NT2/D1 (cell line): ENCODE measurements at regions not wholly inside any gene's neighbourhood (a gene's known extent, or its start where the extent isn't known, plus 50 kb on each side); places are given as distances from the start of the nearest gene placed in this dataset.
"Not testable (repeated sequence)": the region's sequence is repeated elsewhere in the genome, so short reads cannot be mapped to it uniquely, and the experiment has no call there.

Source experiments
- DNase-seq: peaks from one replicate; pipeline ENCODE4 v3.0.0-alpha.2; 2011; ENCODE audit warnings: low read depth, low spot score
- H3K27me3 ChIP-seq: 2 replicates; pipeline ENCODE4 v1.6.0; 2011; ENCODE audit warnings: mild to moderate bottlenecking; ENCODE audit not compliant: insufficient read length, insufficient read depth
- H3K36me3 ChIP-seq: 2 replicates; pipeline ENCODE4 v1.6.1; 2011; ENCODE audit warnings: mild to moderate bottlenecking, low read length, mixed read lengths; ENCODE audit not compliant: insufficient read depth, insufficient read length
- H3K4me1 ChIP-seq: 2 replicates; pipeline ENCODE4 v1.5.1; 2011; ENCODE audit not compliant: insufficient read depth, insufficient read length
- H3K4me3 ChIP-seq: 2 replicates; pipeline ENCODE4 v1.5.1; 2011; ENCODE audit warnings: low read depth; ENCODE audit not compliant: insufficient read length
- H3K9ac ChIP-seq: 2 replicates; pipeline ENCODE4 v1.6.0; 2011; ENCODE audit warnings: low read depth; ENCODE audit not compliant: insufficient read length
- H3K9me3 ChIP-seq: 2 replicates; pipeline ENCODE4 v1.5.1; 2011; ENCODE audit warnings: mild to moderate bottlenecking, low read length; ENCODE audit not compliant: insufficient read depth
- SUZ12 ChIP-seq: IDR thresholded peaks from 2 replicates; pipeline ENCODE4 v1.6.1; 2011; ENCODE audit not compliant: insufficient read length, insufficient read depth; ENCODE audit errors: extremely low read depth
- YY1 ChIP-seq: IDR thresholded peaks from 2 replicates; pipeline ENCODE4 v1.6.1; 2011; ENCODE audit not compliant: insufficient read length, insufficient read depth
- ZNF274 ChIP-seq: IDR thresholded peaks from 2 replicates; pipeline ENCODE4 v1.6.1; 2011; ENCODE audit warnings: mild to moderate bottlenecking, low read depth, low read length

GRCh38 chr9:65435464-65435863, 150.5 kb upstream of the FOXD4L5 start:
- H3K27me3 ChIP-seq = no peaks in the 10 kb centered on the region
- no peak for DNase-seq
- H3K36me3 ChIP-seq = no peaks in the 10 kb centered on the region
- TF ChIP-seq SUZ12 = no peak
- TF ChIP-seq ZNF274 = no peak
- TF ChIP-seq YY1 = no peak
- H3K9me3 ChIP-seq = peaks cover 8% of the 10 kb centered on the region; the same call in 1 of the 2 replicates
- no peak overlapping the region for H3K9ac ChIP-seq
- H3K4me3 ChIP-seq = no peak overlapping the region
- peaks cover 2% of the 10 kb centered on the region for H3K4me1 ChIP-seq

GRCh38 chr9:65432722-65433323, 147.8 kb upstream of the FOXD4L5 start:
- H3K9me3 ChIP-seq = peaks cover 8% of the 10 kb centered on the region; the same call in 1 of the 2 replicates
- no peaks in the 10 kb centered on the region for H3K36me3 ChIP-seq
- no peak overlapping the region for H3K9ac ChIP-seq
- H3K4me3 ChIP-seq = no peak overlapping the region
- no peak for DNase-seq
- H3K4me1 ChIP-seq = peaks cover 2% of the 10 kb centered on the region
- no peaks in the 10 kb centered on the region for H3K27me3 ChIP-seq
- TF ChIP-seq YY1 (no peak), ZNF274 (no peak), SUZ12 (no peak)

- no peaks in the 10 kb centered on the region for H3K27me3 ChIP-seq
- H3K9me3 ChIP-seq = peaks cover 8% of the 10 kb centered on the region; the same call in 1 of the 2 replicates
- H3K4me3 ChIP-seq = no peak overlapping the region
- TF ChIP-seq ZNF274 = no peak
- TF ChIP-seq YY1 = no peak
- TF ChIP-seq SUZ12 = no peak
- H3K9ac ChIP-seq = no peak overlapping the region
- peaks cover 2% of the 10 kb centered on the region for H3K4me1 ChIP-seq
- no peak for DNase-seq
- H3K36me3 ChIP-seq = no peaks in the 10 kb centered on the region
Observed at GRCh38 chr9:65432051-65432450, 147.0 kb upstream of the FOXD4L5 start.

GRCh38 chr9:65430221-65430620, 145.2 kb upstream of the FOXD4L5 start:
- Histone ChIP-seq H3K36me3 (no peaks in the 10 kb centered on the region), H3K9me3 (peaks cover 8% of the 10 kb centered on the region; the same call in 1 of the 2 replicates)

GRCh38 chr9:65427361-65427760, 142.4 kb upstream of the FOXD4L5 start:
- not testable (repeated sequence) for DNase-seq, H3K9ac ChIP-seq, H3K4me3 ChIP-seq, H3K4me1 ChIP-seq, H3K36me3 ChIP-seq, H3K9me3 ChIP-seq, H3K27me3 ChIP-seq

More at GRCh38 chr9:65430221-65430620, 145.2 kb upstream of the FOXD4L5 start:
- TF ChIP-seq SUZ12 = no peak
- TF ChIP-seq ZNF274 = no peak
- no peak for TF ChIP-seq YY1
- DNase-seq = no peak
- peaks cover 3% of the 10 kb centered on the region for H3K4me1 ChIP-seq
- H3K9ac ChIP-seq = no peak overlapping the region
- no peak overlapping the region for H3K4me3 ChIP-seq
- no peaks in the 10 kb centered on the region for H3K27me3 ChIP-seq

- H3K9me3 ChIP-seq, H3K4me1 ChIP-seq, H3K36me3 ChIP-seq, H3K27me3 ChIP-seq, DNase-seq, H3K9ac ChIP-seq, H3K4me3 ChIP-seq: not testable (repeated sequence)
Observed at GRCh38 chr9:65426813-65427212, 141.8 kb upstream of the FOXD4L5 start.

- H3K27me3 ChIP-seq = no peaks in the 10 kb centered on the region
- no peaks in the 10 kb centered on the region for H3K9me3 ChIP-seq
- no peak overlapping the region for H3K9ac ChIP-seq
- no peaks in the 10 kb centered on the region for H3K36me3 ChIP-seq
- TF ChIP-seq SUZ12 (no peak), ZNF274 (no peak), YY1 (no peak)
- peaks cover 3% of the 10 kb centered on the region for H3K4me1 ChIP-seq
- H3K4me3 ChIP-seq = no peak overlapping the region
- DNase-seq = no peak
Observed at GRCh38 chr9:65426231-65426630, 141.2 kb upstream of the FOXD4L5 start.

- DNase-seq, H3K9me3 ChIP-seq, H3K27me3 ChIP-seq, H3K9ac ChIP-seq, H3K4me3 ChIP-seq, H3K4me1 ChIP-seq, H3K36me3 ChIP-seq: not testable (repeated sequence)
Observed at GRCh38 chr9:65425183-65425582, 140.2 kb upstream of the FOXD4L5 start.

- not testable (repeated sequence) for H3K36me3 ChIP-seq, H3K4me3 ChIP-seq, H3K9ac ChIP-seq, H3K27me3 ChIP-seq, H3K4me1 ChIP-seq, H3K9me3 ChIP-seq, DNase-seq
Observed at GRCh38 chr9:65424437-65424984, 139.5 kb upstream of the FOXD4L5 start.

- H3K4me1 ChIP-seq, H3K36me3 ChIP-seq, H3K9ac ChIP-seq, H3K4me3 ChIP-seq, DNase-seq, H3K9me3 ChIP-seq, H3K27me3 ChIP-seq: not testable (repeated sequence)
Observed at GRCh38 chr9:65423691-65424436, 138.9 kb upstream of the FOXD4L5 start.
